Activated naive CD4-positive, alpha-beta T cell treated with anti-CD3 and anti-CD28 coated beads, Interleukin-2, amount 50 U/mL, for 24 hours (primary cell): ENCODE measurements at regions not wholly inside any gene's neighbourhood (a gene's known extent, or its start where the extent isn't known, plus 50 kb on each side); places are given as distances from the start of the nearest gene placed in this dataset.

ENCODE experiments used
- H3K27ac Mint-ChIP-seq: one replicate; pipeline ENCODE4 v1.8.0; 2021; ENCODE audit warnings: mild to moderate bottlenecking, mixed read lengths
- H3K27me3 Mint-ChIP-seq: one replicate; pipeline ENCODE4 v1.8.0; 2021; ENCODE audit warnings: mixed read lengths
- H3K36me3 Mint-ChIP-seq: one replicate; pipeline ENCODE4 v1.8.0; 2021; ENCODE audit warnings: mixed read lengths
- H3K4me1 Mint-ChIP-seq: one replicate; pipeline ENCODE4 v1.8.0; 2021; ENCODE audit warnings: mixed read lengths
- H3K4me3 Mint-ChIP-seq: one replicate; pipeline ENCODE4 v1.8.0; 2021; ENCODE audit warnings: mild to moderate bottlenecking, mixed read lengths
- H3K9me3 Mint-ChIP-seq: one replicate; pipeline ENCODE4 v1.8.0; 2021; ENCODE audit warnings: mixed read lengths

- Mint-ChIP-seq H3K27ac (no peak overlapping the region), H3K4me1 (no peaks in the 10 kb centered on the region), H3K9me3 (no peaks in the 10 kb centered on the region), H3K4me3 (no peak overlapping the region), H3K36me3 (no peaks in the 10 kb centered on the region), H3K27me3 (no peaks in the 10 kb centered on the region)
Measured at GRCh38 chr9:86816868-86817267, 130.4 kb downstream of the GAS1 start.

GRCh38 chr9:86816366-86816765, 130.9 kb downstream of the GAS1 start:
- no peaks in the 10 kb centered on the region for H3K4me1 Mint-ChIP-seq
- H3K27ac Mint-ChIP-seq, result no peak overlapping the region
- no peaks in the 10 kb centered on the region for H3K9me3 Mint-ChIP-seq
- no peaks in the 10 kb centered on the region for H3K36me3 Mint-ChIP-seq
- no peaks in the 10 kb centered on the region for H3K27me3 Mint-ChIP-seq
- no peak overlapping the region for H3K4me3 Mint-ChIP-seq

- H3K36me3 Mint-ChIP-seq, result no peaks in the 10 kb centered on the region
- H3K9me3 Mint-ChIP-seq, result no peaks in the 10 kb centered on the region
- H3K4me1 Mint-ChIP-seq, result no peaks in the 10 kb centered on the region
- no peaks in the 10 kb centered on the region for H3K27me3 Mint-ChIP-seq
- H3K4me3 Mint-ChIP-seq, result no peak overlapping the region
- no peak overlapping the region for H3K27ac Mint-ChIP-seq
Measured at GRCh38 chr9:86812616-86813015, 134.7 kb downstream of the GAS1 start.

GRCh38 chr9:86809759-86810367, 137.4 kb downstream of the GAS1 start:
- no peaks in the 10 kb centered on the region for H3K9me3 Mint-ChIP-seq
- H3K4me1 Mint-ChIP-seq, result no peaks in the 10 kb centered on the region
- no peaks in the 10 kb centered on the region for H3K36me3 Mint-ChIP-seq
- H3K4me3 Mint-ChIP-seq, result no peak overlapping the region
- no peaks in the 10 kb centered on the region for H3K27me3 Mint-ChIP-seq
- H3K27ac Mint-ChIP-seq, result no peak overlapping the region

GRCh38 chr9:86809151-86809550, 138.2 kb downstream of the GAS1 start:
- no peaks in the 10 kb centered on the region for H3K36me3 Mint-ChIP-seq
- H3K4me3 Mint-ChIP-seq, result no peak overlapping the region
- no peak overlapping the region for H3K27ac Mint-ChIP-seq
- H3K4me1 Mint-ChIP-seq, result no peaks in the 10 kb centered on the region
- no peaks in the 10 kb centered on the region for H3K9me3 Mint-ChIP-seq
- H3K27me3 Mint-ChIP-seq, result no peaks in the 10 kb centered on the region

- no peak overlapping the region for H3K4me3 Mint-ChIP-seq
- H3K27ac Mint-ChIP-seq, result no peak overlapping the region
- no peaks in the 10 kb centered on the region for H3K4me1 Mint-ChIP-seq
- no peaks in the 10 kb centered on the region for H3K36me3 Mint-ChIP-seq
- H3K27me3 Mint-ChIP-seq, result no peaks in the 10 kb centered on the region
- H3K9me3 Mint-ChIP-seq, result no peaks in the 10 kb centered on the region
Measured at GRCh38 chr9:86807367-86807976, 139.8 kb downstream of the GAS1 start.

- Mint-ChIP-seq H3K4me3 (no peak overlapping the region), H3K4me1 (no peaks in the 10 kb centered on the region), H3K9me3 (no peaks in the 10 kb centered on the region), H3K27me3 (no peaks in the 10 kb centered on the region), H3K36me3 (no peaks in the 10 kb centered on the region), H3K27ac (no peak overlapping the region)
Measured at GRCh38 chr9:86804011-86804410, 143.3 kb downstream of the GAS1 start.

GRCh38 chr9:86802900-86803673, 144.2 kb downstream of the GAS1 start:
- peaks cover 2% of the 10 kb centered on the region for H3K27me3 Mint-ChIP-seq
- H3K4me1 Mint-ChIP-seq, result no peaks in the 10 kb centered on the region
- H3K27ac Mint-ChIP-seq, result no peak overlapping the region
- H3K36me3 Mint-ChIP-seq, result no peaks in the 10 kb centered on the region
- H3K4me3 Mint-ChIP-seq, result no peak overlapping the region
- no peaks in the 10 kb centered on the region for H3K9me3 Mint-ChIP-seq

- Mint-ChIP-seq H3K4me3 (no peak overlapping the region), H3K36me3 (no peaks in the 10 kb centered on the region), H3K4me1 (no peaks in the 10 kb centered on the region), H3K27ac (no peak overlapping the region), H3K9me3 (no peaks in the 10 kb centered on the region), H3K27me3 (peaks cover 2% of the 10 kb centered on the region)
Measured at GRCh38 chr9:86801246-86801645, 146.1 kb downstream of the GAS1 start.

GRCh38 chr9:86800681-86801080, 146.6 kb downstream of the GAS1 start:
- Mint-ChIP-seq H3K27me3 (peaks cover 2% of the 10 kb centered on the region), H3K4me3 (no peak overlapping the region), H3K27ac (no peak overlapping the region), H3K4me1 (no peaks in the 10 kb centered on the region), H3K36me3 (no peaks in the 10 kb centered on the region), H3K9me3 (no peaks in the 10 kb centered on the region)

GRCh38 chr9:86798966-86799365, 148.3 kb downstream of the GAS1 start:
- Mint-ChIP-seq H3K4me1 (no peaks in the 10 kb centered on the region), H3K27ac (no peak overlapping the region), H3K36me3 (no peaks in the 10 kb centered on the region), H3K9me3 (no peaks in the 10 kb centered on the region), H3K27me3 (peaks cover 2% of the 10 kb centered on the region), H3K4me3 (no peak overlapping the region)

- Mint-ChIP-seq H3K9me3 (no peaks in the 10 kb centered on the region), H3K27ac (no peak overlapping the region), H3K36me3 (no peaks in the 10 kb centered on the region), H3K27me3 (peaks cover 2% of the 10 kb centered on the region), H3K4me1 (no peaks in the 10 kb centered on the region), H3K4me3 (no peak overlapping the region)
Measured at GRCh38 chr9:86796666-86797065, 150.6 kb downstream of the GAS1 start.

- Mint-ChIP-seq H3K27ac (no peak overlapping the region), H3K4me1 (no peaks in the 10 kb centered on the region), H3K36me3 (no peaks in the 10 kb centered on the region), H3K9me3 (no peaks in the 10 kb centered on the region), H3K4me3 (no peak overlapping the region), H3K27me3 (peaks cover 2% of the 10 kb centered on the region)
Measured at GRCh38 chr9:86795823-86796553, 151.3 kb downstream of the GAS1 start.

GRCh38 chr9:86795047-86795442, 152.3 kb downstream of the GAS1 start:
- H3K4me3 Mint-ChIP-seq, result no peak overlapping the region
- peaks cover 2% of the 10 kb centered on the region for H3K27me3 Mint-ChIP-seq
- no peaks in the 10 kb centered on the region for H3K4me1 Mint-ChIP-seq
- no peaks in the 10 kb centered on the region for H3K36me3 Mint-ChIP-seq
- H3K27ac Mint-ChIP-seq, result no peak overlapping the region
- H3K9me3 Mint-ChIP-seq, result no peaks in the 10 kb centered on the region

- no peak overlapping the region for H3K4me3 Mint-ChIP-seq
- H3K4me1 Mint-ChIP-seq, result no peaks in the 10 kb centered on the region
- peaks cover 4% of the 10 kb centered on the region for H3K27me3 Mint-ChIP-seq
- no peak overlapping the region for H3K27ac Mint-ChIP-seq
- H3K36me3 Mint-ChIP-seq, result no peaks in the 10 kb centered on the region
- H3K9me3 Mint-ChIP-seq, result no peaks in the 10 kb centered on the region
Measured at GRCh38 chr9:86794391-86795046, 152.8 kb downstream of the GAS1 start.
